HG03025 (cell line): ENCODE measurements at regions not wholly inside any gene's neighbourhood (a gene's known extent, or its start where the extent isn't known, plus 50 kb on each side); places are given as distances from the start of the nearest gene placed in this dataset.
"Not testable (repeated sequence)": the region's sequence is repeated elsewhere in the genome, so short reads cannot be mapped to it uniquely, and the experiment has no call there.

Experiments used
- ATAC-seq: cut with Tn5 transposase; IDR thresholded peaks from one replicate; pipeline ENCODE4 v1.9.1; 2021; ENCODE audit warnings: mild to moderate bottlenecking, moderate library complexity; ENCODE audit not compliant: unreplicated experiment, low FRiP score

GRCh38 chr2:59774821-59775433 is 778.5 kb downstream of the BCL11A start:
- no peak for ATAC-seq

GRCh38 chr2:59770651-59771050 is 782.8 kb downstream of the BCL11A start:
- ATAC-seq: no peak

GRCh38 chr2:59761966-59762365 is 791.5 kb downstream of the BCL11A start:
- ATAC-seq: no peak

- no peak for ATAC-seq
Observed at GRCh38 chr2:59756150-59756549, 797.3 kb downstream of the BCL11A start.

- no peak for ATAC-seq
Observed at GRCh38 chr2:59754011-59754735, 799.3 kb downstream of the BCL11A start.

GRCh38 chr2:59752512-59752911 is 800.9 kb downstream of the BCL11A start:
- no peak for ATAC-seq

GRCh38 chr2:59752071-59752470 is 801.4 kb downstream of the BCL11A start:
- ATAC-seq: no peak

GRCh38 chr2:59751214-59751613 is 802.2 kb downstream of the BCL11A start:
- not testable (repeated sequence) for ATAC-seq

GRCh38 chr2:59746291-59746690 is 807.2 kb downstream of the BCL11A start:
- ATAC-seq: no peak

GRCh38 chr2:59745085-59745484 is 808.4 kb downstream of the BCL11A start:
- no peak for ATAC-seq

GRCh38 chr2:59744436-59744835 is 809.0 kb downstream of the BCL11A start:
- ATAC-seq: no peak

- no peak for ATAC-seq
Observed at GRCh38 chr2:59741840-59742239, 811.6 kb downstream of the BCL11A start.

- ATAC-seq: no peak
Observed at GRCh38 chr2:59739166-59739565, 814.3 kb downstream of the BCL11A start.

GRCh38 chr2:59737299-59737698 is 816.2 kb downstream of the BCL11A start:
- no peak for ATAC-seq

- no peak for ATAC-seq
Observed at GRCh38 chr2:59734743-59735142, 818.7 kb downstream of the BCL11A start.

GRCh38 chr2:59733970-59734369 is 819.5 kb downstream of the BCL11A start:
- no peak for ATAC-seq

- ATAC-seq: no peak
Observed at GRCh38 chr2:59733567-59733930, 819.9 kb downstream of the BCL11A start.

- no peak for ATAC-seq
Observed at GRCh38 chr2:59732871-59733566, 820.4 kb downstream of the BCL11A start.

- ATAC-seq: no peak
Observed at GRCh38 chr2:59727121-59727590, 826.3 kb downstream of the BCL11A start.

- ATAC-seq: peak; percentile 74
Observed at GRCh38 chr2:59726228-59727120, 827.0 kb downstream of the BCL11A start.

- no peak for ATAC-seq
Observed at GRCh38 chr2:59724746-59725145, 828.7 kb downstream of the BCL11A start.
